CD4-positive, alpha-beta T cell treated with Interferon gamma for 1 hour (primary cell): ENCODE measurements at regions not wholly inside any gene's neighbourhood (a gene's known extent, or its start where the extent isn't known, plus 50 kb on each side); places are given as distances from the start of the nearest gene placed in this dataset.
A peak's percentile ranks its signal among the peaks of the same experiment; 100 is the strongest.

Experiments used
- DNase-seq: peaks from one replicate; pipeline ENCODE4 v3.0.0-alpha.2; 2020

- no peak for DNase-seq
Measured at GRCh38 chr20:40486297-40486696, 202.7 kb downstream of the MAFB start.

- no peak for DNase-seq
Measured at GRCh38 chr20:40481743-40482458, 207.1 kb downstream of the MAFB start.

GRCh38 chr20:40481337-40481736 lies 207.7 kb downstream of the MAFB start:
- DNase-seq: no peak

GRCh38 chr20:40477805-40478204 lies 211.2 kb downstream of the MAFB start:
- DNase-seq: no peak

GRCh38 chr20:40476461-40476860 lies 212.6 kb downstream of the MAFB start:
- no peak for DNase-seq

GRCh38 chr20:40472905-40473304 lies 216.1 kb downstream of the MAFB start:
- DNase-seq: no peak

GRCh38 chr20:40471261-40471629 lies 217.8 kb downstream of the MAFB start:
- no peak for DNase-seq

GRCh38 chr20:40470445-40471260 lies 218.4 kb downstream of the MAFB start:
- peak; percentile 37 for DNase-seq

GRCh38 chr20:40468759-40469158 lies 220.3 kb downstream of the MAFB start:
- DNase-seq: no peak

GRCh38 chr20:40467703-40468411 lies 221.2 kb downstream of the MAFB start:
- no peak for DNase-seq

GRCh38 chr20:40467067-40467466 lies 222.0 kb downstream of the MAFB start:
- DNase-seq: no peak

GRCh38 chr20:40464731-40465208 lies 224.3 kb downstream of the MAFB start:
- no peak for DNase-seq

GRCh38 chr20:40463171-40463570 lies 225.9 kb downstream of the MAFB start:
- no peak for DNase-seq

GRCh38 chr20:40462566-40462965 lies 226.5 kb downstream of the MAFB start:
- no peak for DNase-seq

- no peak for DNase-seq
Measured at GRCh38 chr20:40459299-40459698, 229.7 kb downstream of the MAFB start.

- no peak for DNase-seq
Measured at GRCh38 chr20:40457404-40457803, 231.6 kb downstream of the MAFB start.

- DNase-seq: no peak
Measured at GRCh38 chr20:40452758-40453157, 236.3 kb downstream of the MAFB start.

GRCh38 chr20:40451552-40451951 lies 237.5 kb downstream of the MAFB start:
- no peak for DNase-seq

GRCh38 chr20:40449974-40450616 lies 238.9 kb downstream of the MAFB start:
- no peak for DNase-seq

- DNase-seq: no peak
Measured at GRCh38 chr20:40449144-40449690, 239.8 kb downstream of the MAFB start.

GRCh38 chr20:40446888-40447287 lies 242.1 kb downstream of the MAFB start:
- DNase-seq: no peak

GRCh38 chr20:40444516-40444915 lies 244.5 kb downstream of the MAFB start:
- no peak for DNase-seq

- no peak for DNase-seq
Measured at GRCh38 chr20:40443753-40444152, 245.3 kb downstream of the MAFB start.
